Activated CD8-positive, alpha-beta memory T cell treated with anti-CD3 and anti-CD28 coated beads for 24 hours (primary cell): ENCODE measurements at regions not wholly inside any gene's neighbourhood (a gene's known extent, or its start where the extent isn't known, plus 50 kb on each side); places are given as distances from the start of the nearest gene placed in this dataset.
"Not testable (repeated sequence)": the region's sequence is repeated elsewhere in the genome, so short reads cannot be mapped to it uniquely, and the experiment has no call there.

ENCODE experiments used
- DNase-seq: peaks from one replicate; pipeline ENCODE4 v3.0.0-alpha.2; 2020

- DNase-seq, result no peak
Measured at GRCh38 chr5:154543380-154543779, 65.4 kb upstream of the HAND1 start.

- DNase-seq, result no peak
Measured at GRCh38 chr5:154542581-154542980, 64.6 kb upstream of the HAND1 start.

- DNase-seq, result no peak
Measured at GRCh38 chr5:154542000-154542399, 64.0 kb upstream of the HAND1 start.

GRCh38 chr5:154541553-154541952, 63.5 kb upstream of the HAND1 start:
- DNase-seq, result no peak

- DNase-seq, result no peak
Measured at GRCh38 chr5:154540600-154540999, 62.6 kb upstream of the HAND1 start.

- no peak for DNase-seq
Measured at GRCh38 chr5:154538492-154538891, 60.5 kb upstream of the HAND1 start.

- not testable (repeated sequence) for DNase-seq
Measured at GRCh38 chr5:154536439-154536838, 58.4 kb upstream of the HAND1 start.

- DNase-seq, result no peak
Measured at GRCh38 chr5:154535535-154535934, 57.5 kb upstream of the HAND1 start.

- no peak for DNase-seq
Measured at GRCh38 chr5:154534457-154535050, 56.5 kb upstream of the HAND1 start.

- DNase-seq, result no peak
Measured at GRCh38 chr5:154529282-154529681, 51.3 kb upstream of the HAND1 start.

- DNase-seq, result no peak
Measured at GRCh38 chr5:154528005-154528594, 50.1 kb upstream of the HAND1 start.
